Transverse colon (tissue), 4 donors: ENCODE measurements at regions not wholly inside any gene's neighbourhood (a gene's known extent, or its start where the extent isn't known, plus 50 kb on each side); places are given as distances from the start of the nearest gene placed in this dataset.

ENCODE experiments used
- DNase-seq: peaks from one replicate; pipeline ENCODE4 v3.0.0-alpha.2; 2019
- H3K27ac ChIP-seq, 4 donors: fragments of 200-600 bp; sonication (generic); 2 replicates each; pipeline ENCODE4 v1.5.1; 2016 to 2018; ENCODE audit warnings: inconsistent platforms in 4 of 4
- H3K27me3 ChIP-seq: fragments of 200-600 bp; sonication (generic); 2 replicates; pipeline ENCODE4 v1.5.1; 2017; ENCODE audit warnings: inconsistent platforms
- H3K36me3 ChIP-seq, 4 donors: fragments of 200-600 bp; sonication (generic); 2 replicates each; pipeline ENCODE4 v1.5.1; 2017 to 2019; ENCODE audit warnings: inconsistent platforms in 4 of 4
- H3K4me1 ChIP-seq, 4 donors: fragments of 200-600 bp; sonication (generic); 2 replicates each; pipeline ENCODE4 v1.5.1; 2017 to 2020; ENCODE audit warnings: inconsistent platforms in 4 of 4
- H3K4me3 ChIP-seq, 4 donors: fragments of 200-600 bp; sonication (generic); 1 replicate in 1 of 4; 2 replicates in 3 of 4; pipeline versions ENCODE4 v1.5.1 to v1.6.1; 2017 to 2019; ENCODE audit warnings: inconsistent platforms in 4 of 4
- H3K9me3 ChIP-seq, 2 donors: fragments of 200-600 bp; sonication (generic); 2 replicates each; pipeline ENCODE4 v1.5.1; 2017 to 2019; ENCODE audit warnings: inconsistent platforms in 2 of 2
- CTCF ChIP-seq, 5 experiments: fragments of 200-600 bp in 3 of 5; fragments of 450-650 bp in 2 of 5; sonication (generic) in 3 of 5; IDR thresholded peaks; 1 replicate in 2 of 5; 2 replicates in 3 of 5; pipeline ENCODE4 v1.5.1; 2016 to 2017; ENCODE audit warnings: antibody characterized with exemption in 5 of 5, inconsistent platforms in 3 of 5, mild to moderate bottlenecking in 2 of 5, moderate library complexity in 1 of 5
- EP300 ChIP-seq: sonication (generic); formaldehyde crosslinking; IDR thresholded peaks from one replicate; pipeline ENCODE4 v1.6.1; 2017; ENCODE audit warnings: antibody characterized with exemption, low read depth
- POLR2A ChIP-seq: fragments of 450-650 bp; IDR thresholded peaks from one replicate; pipeline ENCODE4 v1.6.1; 2016; ENCODE audit warnings: antibody characterized with exemption, mild to moderate bottlenecking, moderate library complexity
- POLR2AphosphoS5 ChIP-seq, 3 donors: sonication (generic); formaldehyde crosslinking; IDR thresholded peaks; one replicate each; pipeline ENCODE4 v1.6.1; 2016; ENCODE audit warnings: antibody characterized with exemption in 3 of 3
- WGBS, 2 donors: methylation state at CpG; one replicate each; pipeline ENCODE4 v1.1.5; 2018; ENCODE audit warnings: low coverage in 1 of 2; 5-methylcytosine and 5-hydroxymethylcytosine counted together
- in situ Hi-C, 4 donors: fragments of 200-750 bp; cut with MboI; loops; one replicate each; pipeline versions ENCODE4 v1.15.0 to v1.15.1; 2017; ENCODE audit warnings: low sequenced_read_pairs in 3 of 4, low pct_ligation_motif_present in 1 of 4, low pct_unique_long_range_greater_than_20kb in 1 of 4
- intact Hi-C: fragments of 100-400 bp; cut with DNase I; formaldehyde crosslinking; loops from one replicate; pipeline ENCODE4 v1.15.1; 2023; ENCODE audit warnings: low total_unique reads

GRCh38 chr5:155936520-155937406 is 390.2 kb upstream of the SGCD start:
- in situ Hi-C loops (loop anchor here in 3 of 4 donors (25.0 kb wide), 1 partner anchor 876 kb away; no protein-coding TSS in a partner anchor), intact Hi-C loops (loop anchor here (10.0 kb wide), 1 partner anchor 888 kb away; no protein-coding TSS in a partner anchor)
- 74% methylated on average over 20 of the region's 20 CpGs; no CpG with 5 or more reads in 1 of the 2 donors for WGBS, 2 donors
- H3K27ac ChIP-seq, result no peak overlapping the region
- no peak overlapping the region for H3K4me3 ChIP-seq
- H3K9me3 ChIP-seq, result no peaks in the 10 kb centered on the region
- H3K36me3 ChIP-seq, result no peaks in the 10 kb centered on the region
- DNase-seq, result no peak
- TF ChIP-seq POLR2A (no peak), POLR2AphosphoS5 (IDR thresholded peaks at IDR 0.05) (no peak), CTCF (IDR thresholded peaks at IDR 0.05) (no peak), EP300 (no peak)
- H3K27me3 ChIP-seq, result no peaks in the 10 kb centered on the region
- H3K4me1 ChIP-seq, result no peaks in the 10 kb centered on the region

GRCh38 chr5:155938051-155938450 is 388.9 kb upstream of the SGCD start:
- H3K9me3 ChIP-seq, result no peaks in the 10 kb centered on the region
- H3K4me1 ChIP-seq, result no peaks in the 10 kb centered on the region
- DNase-seq, result no peak
- TF ChIP-seq CTCF (IDR thresholded peaks at IDR 0.05) (no peak), POLR2A (no peak)
- no peaks in the 10 kb centered on the region for H3K36me3 ChIP-seq
- no peaks in the 10 kb centered on the region for H3K27me3 ChIP-seq
- in situ Hi-C loops, result loop anchor here in 3 of 4 donors (25.0 kb wide), 1 partner anchor 874 kb away; no protein-coding TSS in a partner anchor
- WGBS, 2 donors, result 78 to 83% methylated on average over 1 to 2 of the region's 2 CpGs
- no peak overlapping the region for H3K27ac ChIP-seq
- intact Hi-C loops, result loop anchor here (10.0 kb wide), 1 partner anchor 887 kb away; no protein-coding TSS in a partner anchor
- no peak overlapping the region for H3K4me3 ChIP-seq

GRCh38 chr5:155941340-155941739 is 385.6 kb upstream of the SGCD start:
- Histone ChIP-seq H3K9me3 (no peaks in the 10 kb centered on the region), H3K4me1 (peaks cover 0 to 4% (median 0%) of the 10 kb centered on the region in 4 donors), H3K27me3 (no peaks in the 10 kb centered on the region), H3K4me3 (no peak overlapping the region), H3K27ac (no peak overlapping the region), H3K36me3 (no peaks in the 10 kb centered on the region)
- in situ Hi-C loops (loop anchor here (10.0 to 25.0 kb wide), 2 partner anchors 871 to 883 kb away; no protein-coding TSS in a partner anchor), intact Hi-C loops (no loop called here)
- no peak for TF ChIP-seq POLR2A
- no peak for TF ChIP-seq POLR2AphosphoS5 (IDR thresholded peaks at IDR 0.05)
- no peak for TF ChIP-seq CTCF (IDR thresholded peaks at IDR 0.05)
- no peak for TF ChIP-seq EP300
- DNase-seq, result no peak

GRCh38 chr5:155943516-155944407 is 383.2 kb upstream of the SGCD start:
- Histone ChIP-seq H3K4me3 (no peak overlapping the region), H3K27ac (no peak overlapping the region), H3K36me3 (no peaks in the 10 kb centered on the region), H3K9me3 (no peaks in the 10 kb centered on the region), H3K4me1 (peaks cover 0 to 4% (median 0%) of the 10 kb centered on the region in 4 donors), H3K27me3 (no peaks in the 10 kb centered on the region)
- WGBS, 2 donors, result 9 to 14% methylated on average over 2 of the region's 2 CpGs
- TF ChIP-seq CTCF (IDR thresholded peaks at IDR 0.05), result peak; percentile 66 to 81 (median 71)
- TF ChIP-seq POLR2AphosphoS5 (IDR thresholded peaks at IDR 0.05), result no peak
- TF ChIP-seq POLR2A, result no peak
- intact Hi-C loops, result no loop called here
- peak; percentile 50 for DNase-seq
- in situ Hi-C loops, result loop anchor here (10.0 to 25.0 kb wide), 2 partner anchors 869 to 881 kb away; no protein-coding TSS in a partner anchor
